HCT116 (cell line): ENCODE measurements at regions not wholly inside any gene's neighbourhood (a gene's known extent, or its start where the extent isn't known, plus 50 kb on each side); places are given as distances from the start of the nearest gene placed in this dataset.

Experiments used
- ATAC-seq: fragments of 200-7000 bp; cut with Tn5 transposase; 2 replicates; pipeline ENCODE4 v1.9.1; 2020; ENCODE audit warnings: mild to moderate bottlenecking, moderate library complexity
- BruUV-seq: library from RNA; stranded (reverse); fragments of 400-500 nt; replicated peaks from 2 replicates; lab custom pipeline; 2021; lab: Mats Ljungman, UMichigan
- CTCF ChIA-PET: fragments of 300-600 bp; sonication (Branson Sonifier 250); formaldehyde crosslinking; loops from one replicate; lab custom pipeline; 2021; ENCODE audit warnings: antibody characterized with exemption; lab: Charles Lee
- POLR2A ChIA-PET: fragments of 300-600, 350-600 bp; sonication (Branson Sonifier 250); formaldehyde crosslinking; loops from one replicate; lab custom pipeline; 2021; ENCODE audit warnings: antibody characterized with exemption; lab: Charles Lee
- RAD21 ChIA-PET, 2 experiments: fragments of 300-600 bp; sonication (Branson Sonifier 250); formaldehyde crosslinking; loops; one replicate each; lab custom pipeline; 2023; ENCODE audit warnings: low total read pairs in 2 of 2; ENCODE audit not compliant: uncharacterized antibody in 2 of 2, unreplicated experiment in 2 of 2, low non-redundant PET in 1 of 2; lab: Charles Lee
- DNase-seq: peaks from one replicate; pipeline ENCODE4 v3.0.0-alpha.2; 2010; ENCODE audit warnings: low read depth, low spot score
- H2AFZ ChIP-seq: fragments of 200-600 bp; shearing (Covaris generic), sonication (generic); 2 replicates; pipeline ENCODE4 v1.6.1; 2017; ENCODE audit warnings: low read depth, mixed run types, mixed read lengths, antibody characterized with exemption, low read length; ENCODE audit not compliant: poor library complexity, severe bottlenecking
- H3K27ac ChIP-seq: 2 replicates; pipeline ENCODE4 v1.5.1; 2012; ENCODE audit warnings: low read depth, low read length
- H3K27me3 ChIP-seq: fragments of 200-600 bp; sonication (generic); 2 replicates; pipeline ENCODE4 v1.6.1; 2016; ENCODE audit warnings: mixed run types, low read length, mixed read lengths; ENCODE audit not compliant: insufficient read depth
- H3K36me3 ChIP-seq, 2 experiments: fragments of 200-500 bp in 1 of 2; fragments of 200-600 bp in 1 of 2; sonication (Bioruptor generic) in 1 of 2; sonication (generic) in 1 of 2; 2 replicates each; pipeline versions ENCODE4 v1.5.1 to v1.6.1; 2014 to 2016; ENCODE audit warnings: low read length in 2 of 2, inconsistent platforms in 1 of 2, mixed read lengths in 1 of 2, mixed run types in 1 of 2; ENCODE audit not compliant: insufficient read depth in 2 of 2, control insufficient read depth in 1 of 2
- H3K4me1 ChIP-seq, 2 experiments: fragments of 200-600 bp in 1 of 2; sonication (generic) in 1 of 2; 2 replicates each; pipeline versions ENCODE4 v1.5.1 to v1.6.1; 2012 to 2017; ENCODE audit warnings: low read length in 2 of 2, inconsistent platforms in 1 of 2, mild to moderate bottlenecking in 1 of 2, mixed read lengths in 1 of 2, mixed run types in 1 of 2, moderate library complexity in 1 of 2; ENCODE audit not compliant: insufficient read depth in 2 of 2, control insufficient read depth in 1 of 2
- H3K4me2 ChIP-seq: fragments of 200-600 bp; sonication (generic); 2 replicates; pipeline ENCODE4 v1.6.1; 2017; ENCODE audit warnings: mixed run types, low read length, mixed read lengths
- H3K4me3 ChIP-seq, 2 experiments: fragments of 200-600 bp in 1 of 2; sonication (generic) in 1 of 2; replicated peaks in 1 of 2; 2 replicates each; pipeline ENCODE4 v1.5.1; 2011 to 2016; ENCODE audit warnings: low read length in 2 of 2, control low read depth in 1 of 2, low read depth in 1 of 2, mild to moderate bottlenecking in 1 of 2, mixed read lengths in 1 of 2, mixed run types in 1 of 2
- H3K79me2 ChIP-seq: fragments of 200-600 bp; sonication (generic); 2 replicates; pipeline ENCODE4 v1.6.1; 2017; ENCODE audit warnings: mild to moderate bottlenecking, mixed run types, low read length, moderate library complexity, mixed read lengths; ENCODE audit not compliant: insufficient read depth
- H3K9ac ChIP-seq: fragments of 200-600 bp; sonication (generic); 2 replicates; pipeline ENCODE4 v1.6.1; 2016; ENCODE audit warnings: low read length, mixed read lengths
- H3K9me2 ChIP-seq: fragments of 200-600 bp; sonication (generic), shearing (Covaris generic); 2 replicates; pipeline ENCODE4 v1.6.1; 2017; ENCODE audit warnings: mixed run types, mild to moderate bottlenecking, moderate library complexity; ENCODE audit not compliant: insufficient read depth
- H3K9me3 ChIP-seq, 2 experiments: fragments of 200-500 bp in 1 of 2; fragments of 200-600 bp in 1 of 2; sonication (Bioruptor generic) in 1 of 2; sonication (generic) in 1 of 2; 2 replicates each; pipeline ENCODE4 v1.6.1; 2014 to 2017; ENCODE audit warnings: low read length in 2 of 2, mixed read lengths in 2 of 2, inconsistent platforms in 1 of 2, low read depth in 1 of 2, mild to moderate bottlenecking in 1 of 2, mixed run types in 1 of 2, moderate library complexity in 1 of 2; ENCODE audit not compliant: control insufficient read depth in 1 of 2, insufficient read depth in 1 of 2
- H4K20me1 ChIP-seq: fragments of 200-600 bp; sonication (generic), shearing (Covaris generic); 2 replicates; pipeline ENCODE4 v1.6.1; 2017; ENCODE audit warnings: mixed run types, mild to moderate bottlenecking, moderate library complexity; ENCODE audit not compliant: insufficient read depth
- ATF3 ChIP-seq: IDR thresholded peaks from 2 replicates; pipeline ENCODE4 v1.6.1; 2012
- CBX3 ChIP-seq: IDR thresholded peaks from 2 replicates; pipeline ENCODE4 v1.6.1; 2012; ENCODE audit warnings: low read depth
- CEBPB ChIP-seq: IDR thresholded peaks from 2 replicates; pipeline ENCODE4 v1.6.1; 2012; ENCODE audit warnings: low read depth
- CTCF ChIP-seq, 3 experiments: fragments of 200-600 bp in 1 of 3; sonication (generic) in 1 of 3; IDR thresholded peaks in 2 of 3; conservative IDR thresholded peaks in 1 of 3; 2 replicates each; pipeline ENCODE4 v1.5.1; 2012 to 2017; ENCODE audit warnings: low read depth in 2 of 3, low read length in 2 of 3, antibody characterized with exemption in 1 of 3, borderline replicate concordance in 1 of 3, control low read depth in 1 of 3, mild to moderate bottlenecking in 1 of 3, mixed read lengths in 1 of 3, mixed run types in 1 of 3, moderate library complexity in 1 of 3; ENCODE audit not compliant: insufficient read depth in 1 of 3
- EZH2phosphoT487 ChIP-seq: fragments of 200-600 bp; IDR thresholded peaks from 2 replicates; pipeline ENCODE4 v1.6.1; 2018; ENCODE audit warnings: antibody characterized with exemption, borderline replicate concordance
- JUND ChIP-seq: IDR thresholded peaks from 2 replicates; pipeline ENCODE4 v1.6.1; 2012
- POLR2AphosphoS5 ChIP-seq: IDR thresholded peaks from 2 replicates; pipeline ENCODE4 v1.6.1; 2011; ENCODE audit warnings: mild to moderate bottlenecking, low read depth, low read length, moderate library complexity
- RAD21 ChIP-seq: IDR thresholded peaks from 2 replicates; pipeline ENCODE4 v1.6.1; 2012; ENCODE audit warnings: low read depth, mild to moderate bottlenecking
- SRF ChIP-seq: IDR thresholded peaks from 2 replicates; pipeline ENCODE4 v1.6.1; 2012; ENCODE audit warnings: low read depth
- TCF7L2 ChIP-seq: IDR thresholded peaks from 2 replicates; pipeline ENCODE4 v1.7.0; 2011; ENCODE audit warnings: borderline replicate concordance, inconsistent platforms; ENCODE audit not compliant: insufficient read depth, insufficient read length; ENCODE audit errors: extremely low read depth
- YY1 ChIP-seq: IDR thresholded peaks from 2 replicates; pipeline ENCODE4 v1.6.1; 2011; ENCODE audit warnings: low read length, low read depth, moderate library complexity, mild to moderate bottlenecking; ENCODE audit not compliant: insufficient replicate concordance; ENCODE audit errors: extremely low read depth
- ZFX ChIP-seq: fragments of 450-650 bp; IDR thresholded peaks from 2 replicates; pipeline ENCODE4 v1.6.1; 2017
- intact Hi-C: fragments of 100-400 bp; cut with micrococcal nuclease; formaldehyde crosslinking; loops from 2 replicates; pipeline ENCODE4 v1.10.0; 2022
- TF ChIP-seq, protein P1 (sequence below): IDR thresholded peaks from 2 replicates; pipeline ENCODE4 v1.6.1; 2012
- TF ChIP-seq, protein P2 (sequence below): IDR thresholded peaks from 2 replicates; pipeline ENCODE4 v1.6.1; 2011; ENCODE audit warnings: mild to moderate bottlenecking, low read length, moderate library complexity; ENCODE audit not compliant: insufficient replicate concordance; ENCODE audit errors: extremely low read depth

DNA sequence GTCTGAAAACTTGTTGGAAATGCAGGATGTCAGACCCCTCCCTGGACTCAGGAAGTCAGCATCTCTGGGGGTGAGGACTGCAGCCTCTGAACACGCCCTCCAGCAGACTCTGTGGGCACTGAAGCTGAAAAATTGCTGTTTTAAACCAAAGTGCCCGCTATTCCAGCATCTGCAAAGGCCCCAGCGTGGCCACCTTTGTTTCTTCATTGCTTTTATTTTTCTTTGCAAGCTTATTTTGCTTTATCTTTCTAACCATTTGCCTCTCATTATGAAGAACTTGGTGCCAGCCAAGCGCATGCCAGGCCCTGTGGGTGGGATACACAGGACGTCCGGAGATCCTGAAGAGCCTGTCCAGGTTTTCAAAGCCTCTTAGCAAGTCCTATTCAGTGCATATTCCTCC lies 203.9 kb upstream of the CST7 start:
- Histone ChIP-seq H3K4me2 (no peak overlapping the region), H3K4me3 (no peak overlapping the region), H3K9me2 (no peaks in the 10 kb centered on the region), H3K27ac (no peak overlapping the region), H3K9ac (no peak overlapping the region), H3K79me2 (no peaks in the 10 kb centered on the region), H3K36me3 (no peaks in the 10 kb centered on the region), H3K27me3 (no peaks in the 10 kb centered on the region), H3K9me3 (no peaks in the 10 kb centered on the region), H3K4me1 (peaks cover 11 to 12% of the 10 kb centered on the region in 2 experiments; a peak in 3 of 4 replicates), H4K20me1 (no peaks in the 10 kb centered on the region), H2AFZ (no peak overlapping the region)
- CTCF ChIA-PET, result no interaction called here
- RAD21 ChIA-PET, result no interaction called here
- no peak for DNase-seq
- intact Hi-C loops, result no loop called here
- no TSS peak for BruUV-seq
- TF ChIP-seq TCF7L2 (no peak), SRF (no peak), ATF3 (no peak)
- no peak for ATAC-seq
- POLR2A ChIA-PET, result no interaction called here

- intact Hi-C loops, result no loop called here
- Histone ChIP-seq H3K4me3 (peak overlapping the region in 1 of 2 experiments; percentile 33; a peak in 1 of 4 replicates), H3K27me3 (no peaks in the 10 kb centered on the region), H3K79me2 (no peaks in the 10 kb centered on the region), H3K9ac (no peak overlapping the region), H4K20me1 (no peaks in the 10 kb centered on the region), H3K36me3 (no peaks in the 10 kb centered on the region), H3K27ac (no peak overlapping the region; the same call in 1 of the 2 replicates), H3K4me2 (peak overlapping the region; percentile 68), H2AFZ (peak overlapping the region; percentile 48), H3K4me1 (peaks cover 11 to 12% of the 10 kb centered on the region in 2 experiments; a peak in 3 of 4 replicates), H3K9me2 (no peaks in the 10 kb centered on the region), H3K9me3 (no peaks in the 10 kb centered on the region)
- no peak for DNase-seq
- no TSS peak for BruUV-seq
- POLR2A ChIA-PET, result no interaction called here
- RAD21 ChIA-PET, result no interaction called here
- ATAC-seq, result peak; percentile 82
- CTCF ChIA-PET, result no interaction called here
- TF ChIP-seq CTCF (IDR thresholded peaks at IDR 0.05 in 2 of 3, conservative IDR thresholded peaks at IDR 0.05 in 1 of 3; ENCODE audit: borderline replicate concordance in 1 of 3, insufficient read depth in 1 of 3, low read depth in 2 of 3, low read length in 2 of 3), result no peak
- no peak for TF ChIP-seq ZFX
- TF ChIP-seq JUND, result no peak
- TF ChIP-seq CEBPB, result no peak
- no peak for TF ChIP-seq ATF3
- no peak for TF ChIP-seq RAD21
- TF ChIP-seq, protein P1, sequence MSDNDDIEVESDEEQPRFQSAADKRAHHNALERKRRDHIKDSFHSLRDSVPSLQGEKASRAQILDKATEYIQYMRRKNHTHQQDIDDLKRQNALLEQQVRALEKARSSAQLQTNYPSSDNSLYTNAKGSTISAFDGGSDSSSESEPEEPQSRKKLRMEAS, result no peak
- TF ChIP-seq POLR2AphosphoS5, result no peak
- no peak for TF ChIP-seq YY1
- no peak for TF ChIP-seq TCF7L2
- no peak for TF ChIP-seq CBX3
- TF ChIP-seq, protein P2, sequence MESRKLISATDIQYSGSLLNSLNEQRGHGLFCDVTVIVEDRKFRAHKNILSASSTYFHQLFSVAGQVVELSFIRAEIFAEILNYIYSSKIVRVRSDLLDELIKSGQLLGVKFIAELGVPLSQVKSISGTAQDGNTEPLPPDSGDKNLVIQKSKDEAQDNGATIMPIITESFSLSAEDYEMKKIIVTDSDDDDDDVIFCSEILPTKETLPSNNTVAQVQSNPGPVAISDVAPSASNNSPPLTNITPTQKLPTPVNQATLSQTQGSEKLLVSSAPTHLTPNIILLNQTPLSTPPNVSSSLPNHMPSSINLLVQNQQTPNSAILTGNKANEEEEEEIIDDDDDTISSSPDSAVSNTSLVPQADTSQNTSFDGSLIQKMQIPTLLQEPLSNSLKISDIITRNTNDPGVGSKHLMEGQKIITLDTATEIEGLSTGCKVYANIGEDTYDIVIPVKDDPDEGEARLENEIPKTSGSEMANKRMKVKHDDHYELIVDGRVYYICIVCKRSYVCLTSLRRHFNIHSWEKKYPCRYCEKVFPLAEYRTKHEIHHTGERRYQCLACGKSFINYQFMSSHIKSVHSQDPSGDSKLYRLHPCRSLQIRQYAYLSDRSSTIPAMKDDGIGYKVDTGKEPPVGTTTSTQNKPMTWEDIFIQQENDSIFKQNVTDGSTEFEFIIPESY, result no peak
- no peak for TF ChIP-seq EZH2phosphoT487
Observed at GRCh38 chr20:24745617-24746350, 203.3 kb upstream of the CST7 start.
